ENCODE measurements at regions not wholly inside any gene's neighbourhood (a gene's known extent, or its start where the extent isn't known, plus 50 kb on each side); places are given as distances from the start of the nearest gene placed in this dataset.
"Not testable (repeated sequence)": the region's sequence is repeated elsewhere in the genome, so short reads cannot be mapped to it uniquely, and the experiment has no call there.

DNA sequence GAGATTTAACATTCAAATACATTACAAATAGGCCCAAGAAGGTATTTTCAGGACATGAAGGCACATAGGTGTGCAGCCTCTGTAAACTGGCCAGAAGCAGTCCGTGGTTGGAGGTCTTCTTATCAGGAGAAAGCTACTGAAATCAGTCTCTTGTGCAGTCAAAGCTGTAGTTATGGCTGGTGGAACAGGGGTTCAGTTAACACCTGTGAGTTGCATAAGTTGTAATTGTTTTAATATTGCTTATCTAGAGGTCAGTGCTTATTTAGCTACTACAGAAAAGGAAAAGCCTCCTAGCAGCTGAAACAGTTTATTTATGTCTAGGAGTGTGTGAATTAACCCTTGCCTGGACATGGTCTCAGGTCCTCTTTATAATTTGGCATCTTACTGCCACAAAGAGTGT, 377.6 kb upstream of the MDGA2 start:
- no peak for DNase-seq (ENCODE audit: low spot score)

GRCh38 chr14:48035836-48036235, 360.4 kb upstream of the MDGA2 start:
- DNase-seq (ENCODE audit: low spot score): no peak

GRCh38 chr14:48027115-48027514, 351.7 kb upstream of the MDGA2 start:
- no peak for DNase-seq (ENCODE audit: low spot score)

DNA sequence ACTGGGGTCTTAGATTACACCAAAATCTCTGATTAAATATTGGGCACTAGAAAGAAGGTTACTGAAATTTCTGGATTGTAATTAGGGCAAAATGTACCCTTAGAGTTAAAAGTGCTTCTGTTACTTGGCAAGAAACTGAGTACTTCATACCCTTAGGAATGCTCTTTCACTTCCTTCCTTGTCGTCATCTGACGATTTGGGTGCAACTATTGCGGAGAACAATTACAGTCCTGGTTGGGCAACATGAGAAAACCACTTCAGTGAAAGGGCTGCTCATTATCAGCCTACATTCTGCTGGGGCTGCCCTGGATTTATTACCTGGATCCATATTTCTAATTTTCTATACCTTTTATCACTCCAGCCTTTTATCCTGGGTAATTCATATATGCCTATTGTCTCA, 348.5 kb upstream of the MDGA2 start:
- DNase-seq (ENCODE audit: low spot score): no peak

DNA sequence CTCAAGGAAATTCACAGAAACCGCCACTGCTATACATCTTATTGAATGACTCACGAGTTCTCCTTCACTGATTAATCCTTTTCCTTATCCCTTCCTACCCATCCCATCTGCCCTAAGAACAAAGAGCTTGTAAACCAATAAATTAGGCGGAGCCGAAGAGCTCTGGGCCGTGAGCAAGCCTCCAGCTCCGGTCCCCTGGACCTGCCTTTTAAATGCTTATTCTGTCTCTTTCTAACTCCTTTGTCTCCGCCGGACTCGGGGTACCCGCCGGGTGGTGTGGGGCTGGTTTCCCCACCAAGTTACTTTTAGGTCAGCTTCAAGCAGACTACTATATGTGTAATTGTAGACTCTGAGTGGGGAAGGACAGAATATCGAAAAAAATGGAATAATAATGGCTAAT, 336.1 kb upstream of the MDGA2 start:
- not testable (repeated sequence) for DNase-seq (ENCODE audit: low spot score)

- no peak for DNase-seq (ENCODE audit: low spot score)
Observed at GRCh38 chr14:48008646-48009045, 333.2 kb upstream of the MDGA2 start.

GRCh38 chr14:48005986-48006385, 330.6 kb upstream of the MDGA2 start:
- DNase-seq (ENCODE audit: low spot score): no peak

DNA sequence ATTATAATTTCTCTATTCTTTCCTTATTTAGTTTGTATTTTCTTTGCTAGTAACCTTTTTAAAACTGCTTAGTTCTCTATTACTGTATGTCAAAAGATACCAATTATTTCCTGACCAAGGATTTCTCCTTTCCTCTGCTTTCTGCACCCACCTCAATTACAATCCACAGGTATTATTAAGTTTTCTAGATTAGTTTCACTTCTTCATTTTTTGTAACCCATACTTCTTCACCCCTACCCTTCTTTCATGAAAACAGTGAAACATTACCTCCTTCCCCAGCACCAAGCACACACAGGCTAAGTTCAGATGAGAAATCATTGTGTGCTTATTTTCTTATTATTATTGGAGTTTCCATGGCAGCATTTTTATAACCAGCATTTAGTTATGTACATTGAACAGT, 318.5 kb upstream of the MDGA2 start:
- DNase-seq (ENCODE audit: low spot score): no peak

DNA sequence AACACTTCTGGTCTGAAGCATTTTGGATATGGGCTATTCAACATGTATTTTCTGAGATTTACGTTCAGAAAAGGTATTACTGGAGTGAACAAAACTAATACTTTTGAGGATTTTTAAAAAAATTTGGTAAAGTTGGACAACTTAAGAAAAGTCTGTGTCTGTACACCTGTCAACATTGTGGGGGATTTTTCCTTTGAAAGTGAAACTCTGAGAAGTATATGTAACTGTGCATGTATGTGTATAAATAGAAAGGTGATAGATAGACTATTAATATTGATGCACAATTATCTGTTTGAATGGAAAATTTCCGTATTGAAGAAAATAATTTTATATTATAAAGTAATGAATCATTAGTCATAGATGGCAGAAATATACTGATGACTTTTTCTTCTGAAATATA, 312.8 kb upstream of the MDGA2 start:
- no peak for DNase-seq (ENCODE audit: low spot score)

DNA sequence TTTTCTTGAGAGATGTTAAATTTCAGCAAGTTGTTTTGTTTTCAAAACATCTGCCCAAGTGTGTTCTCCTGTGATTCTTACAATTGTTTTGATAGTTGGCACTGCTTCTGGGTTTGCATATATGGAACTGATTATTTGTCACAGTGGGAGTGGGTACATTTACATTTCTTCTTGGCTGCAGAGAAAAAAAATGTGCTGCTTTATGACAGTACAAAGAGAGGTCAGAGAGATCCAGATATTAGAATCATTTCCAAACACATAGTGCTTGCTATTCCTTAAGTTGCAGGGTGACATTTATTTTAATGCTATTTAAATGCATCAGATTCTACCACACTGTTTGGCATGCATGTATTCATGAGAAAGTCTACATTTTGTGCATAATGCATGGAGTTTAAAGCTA, 303.5 kb upstream of the MDGA2 start:
- no peak for DNase-seq (ENCODE audit: low spot score)

DNA sequence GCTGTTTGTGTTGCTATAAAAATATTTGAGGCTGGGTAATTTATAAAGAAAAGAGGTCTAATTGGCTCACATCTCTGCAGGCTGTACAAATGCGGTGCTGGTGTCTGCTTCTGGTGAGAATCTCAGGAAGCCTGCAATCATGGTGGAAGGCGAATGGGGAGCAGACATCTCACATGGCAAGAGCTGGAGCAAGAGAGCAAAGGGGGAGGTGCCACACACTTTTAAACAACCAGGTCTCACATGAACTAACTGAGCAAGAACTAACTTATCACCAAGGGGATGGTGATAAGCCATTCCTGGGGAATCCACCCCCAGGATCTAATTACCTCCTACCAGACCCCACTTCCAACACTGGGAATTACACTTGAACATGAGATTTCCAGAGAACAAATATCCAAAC, 300.7 kb upstream of the MDGA2 start:
- no peak for DNase-seq (ENCODE audit: low spot score)

GRCh38 chr14:47966076-47966810, 290.8 kb upstream of the MDGA2 start:
- no peak for DNase-seq (ENCODE audit: low spot score)

DNA sequence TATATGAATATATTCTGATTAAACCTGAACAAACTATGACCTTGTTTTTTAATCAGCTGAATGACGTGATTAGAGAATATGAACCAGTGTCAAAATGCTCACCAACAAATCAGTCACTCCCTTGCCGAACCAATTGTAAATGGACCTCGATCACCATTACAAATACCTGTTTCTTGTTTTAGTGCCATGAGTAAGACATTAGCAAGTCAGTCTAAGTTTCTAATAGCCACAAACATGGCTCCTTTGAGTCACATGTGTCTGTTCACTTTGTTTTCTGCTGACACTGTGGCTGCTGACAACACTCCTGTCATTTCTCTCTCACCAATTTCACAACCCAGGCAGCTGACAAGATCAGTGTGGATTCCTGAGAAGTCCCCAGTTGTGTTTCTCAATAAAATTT, 286.2 kb upstream of the MDGA2 start:
- DNase-seq (ENCODE audit: low spot score): no peak

DNA sequence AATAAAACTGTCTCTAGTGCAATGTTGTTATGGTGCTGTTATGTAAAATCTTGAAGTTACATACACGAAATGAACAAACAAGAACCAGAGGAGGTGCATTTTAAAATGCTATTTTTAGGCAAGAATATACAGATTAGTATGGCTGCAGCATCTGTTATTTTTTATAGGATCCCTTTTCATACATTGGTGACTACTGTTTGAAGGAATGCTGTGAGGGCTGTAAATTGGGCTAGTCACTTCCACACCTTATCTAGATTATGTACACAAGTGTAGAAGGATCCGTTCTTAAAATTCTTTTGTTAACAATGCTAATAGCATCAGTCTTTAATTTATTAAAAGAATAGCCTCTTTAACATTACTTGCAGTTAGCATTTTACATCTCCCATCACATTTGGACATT, 284.3 kb upstream of the MDGA2 start:
- no peak for DNase-seq (ENCODE audit: low spot score)

DNA sequence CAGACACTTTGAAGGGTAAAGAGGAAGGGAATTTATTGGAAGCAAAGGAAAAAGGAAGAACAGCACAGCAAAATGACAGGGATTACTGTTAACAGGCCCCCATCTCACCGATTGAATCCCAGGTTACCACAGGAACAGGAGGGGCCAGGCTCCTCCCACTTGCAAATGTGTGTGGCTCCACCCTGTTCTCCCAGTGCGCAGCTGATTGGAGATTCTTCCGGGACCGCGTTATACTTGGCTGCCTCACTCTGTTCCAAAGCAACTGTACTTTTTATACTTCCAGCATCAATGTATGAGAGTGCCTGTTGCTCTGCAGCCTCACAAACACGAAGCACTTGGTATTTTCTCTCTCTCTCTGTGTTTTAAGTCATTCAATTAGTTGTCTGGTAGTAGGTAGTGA, 273.6 kb upstream of the MDGA2 start:
- no peak for DNase-seq (ENCODE audit: low spot score)

- no peak for DNase-seq (ENCODE audit: low spot score)
Observed at GRCh38 chr14:47935332-47935731, 259.9 kb upstream of the MDGA2 start.

DNA sequence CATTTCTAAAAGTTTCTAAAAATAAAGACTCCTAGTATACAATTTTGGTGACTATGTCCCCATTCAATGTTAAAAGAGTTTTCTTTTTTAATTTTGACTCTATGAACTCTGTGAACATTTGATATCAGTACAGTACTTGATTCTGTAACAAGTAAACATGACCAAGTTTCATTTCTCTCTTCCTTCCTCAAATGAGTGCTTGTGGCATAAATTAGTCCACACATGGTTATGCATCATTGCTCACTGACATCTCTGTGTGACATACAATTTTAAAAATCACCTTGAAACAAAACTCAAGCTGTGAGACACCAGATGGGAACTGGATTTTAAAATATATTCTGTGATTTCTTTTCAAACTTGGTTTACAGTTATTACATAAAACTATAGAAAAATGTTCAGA, 253.9 kb upstream of the MDGA2 start:
- no peak for DNase-seq (ENCODE audit: low spot score)

DNA sequence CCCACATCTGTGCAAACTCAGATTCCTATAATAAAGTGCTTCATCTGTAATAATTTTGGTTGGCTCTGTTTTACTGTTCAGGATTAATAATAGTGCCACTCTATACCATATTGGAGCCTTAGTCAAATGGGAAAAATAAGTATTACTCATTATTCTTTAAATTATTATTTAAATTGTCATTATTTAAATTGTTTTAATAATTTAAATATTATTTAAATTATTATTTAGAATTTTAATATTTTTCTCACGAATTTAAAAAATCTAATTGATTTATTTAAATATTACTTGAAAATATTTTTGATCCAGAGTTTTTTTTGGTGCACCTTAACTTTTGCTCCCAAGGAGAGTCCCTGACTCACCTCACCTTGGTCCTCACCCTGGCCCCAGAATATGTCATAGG, 245.7 kb upstream of the MDGA2 start:
- no peak for DNase-seq (ENCODE audit: low spot score)

DNA sequence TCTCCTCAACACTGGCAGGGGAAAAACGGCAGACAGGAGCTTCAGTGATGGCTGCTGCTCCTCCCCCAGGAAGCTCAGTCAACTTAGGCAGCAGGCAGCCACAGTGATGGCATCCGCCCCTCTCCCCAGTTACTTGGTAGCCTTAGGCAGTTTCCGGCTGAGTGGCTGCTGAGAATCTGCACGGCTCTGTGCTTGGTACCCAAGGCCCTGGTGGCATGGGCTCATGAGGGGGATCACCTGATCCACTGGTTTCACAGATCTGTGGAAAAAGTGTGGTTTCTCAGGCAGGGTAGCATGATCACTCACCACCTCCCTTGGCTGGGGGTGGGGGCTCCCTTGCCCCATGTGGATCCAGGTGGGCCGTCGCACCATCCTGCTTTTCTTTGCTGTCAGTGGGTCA, 244.6 kb upstream of the MDGA2 start:
- no peak for DNase-seq (ENCODE audit: low spot score)

DNA sequence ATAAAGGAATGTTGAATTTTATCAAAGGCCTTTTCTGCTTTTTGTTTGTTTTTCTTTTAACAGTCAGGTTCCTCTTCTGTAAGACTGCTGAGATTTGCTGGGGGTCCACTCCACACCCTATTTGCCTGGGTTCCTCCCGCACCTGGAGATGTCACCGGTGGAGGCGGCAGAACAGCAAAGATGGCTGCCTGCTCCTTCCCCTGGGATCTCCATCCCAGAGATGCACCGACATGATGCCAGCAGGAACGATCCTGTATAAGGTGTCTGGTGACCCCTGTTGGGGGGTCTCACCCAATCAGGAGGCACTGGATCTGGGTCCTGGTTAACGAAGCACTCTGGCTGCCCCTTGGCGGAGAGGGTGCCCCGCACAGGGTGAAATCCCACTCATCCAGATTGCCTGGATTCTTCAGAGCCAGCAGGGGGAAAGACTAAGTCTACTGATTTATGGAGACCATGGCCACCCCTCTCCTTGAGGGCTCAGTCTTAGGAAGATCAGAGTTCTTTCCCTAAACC, 244.0 kb upstream of the MDGA2 start:
- DNase-seq (ENCODE audit: low spot score): no peak

- DNase-seq (ENCODE audit: low spot score): no peak
Observed at GRCh38 chr14:47917344-47917954, 242.0 kb upstream of the MDGA2 start.

DNA sequence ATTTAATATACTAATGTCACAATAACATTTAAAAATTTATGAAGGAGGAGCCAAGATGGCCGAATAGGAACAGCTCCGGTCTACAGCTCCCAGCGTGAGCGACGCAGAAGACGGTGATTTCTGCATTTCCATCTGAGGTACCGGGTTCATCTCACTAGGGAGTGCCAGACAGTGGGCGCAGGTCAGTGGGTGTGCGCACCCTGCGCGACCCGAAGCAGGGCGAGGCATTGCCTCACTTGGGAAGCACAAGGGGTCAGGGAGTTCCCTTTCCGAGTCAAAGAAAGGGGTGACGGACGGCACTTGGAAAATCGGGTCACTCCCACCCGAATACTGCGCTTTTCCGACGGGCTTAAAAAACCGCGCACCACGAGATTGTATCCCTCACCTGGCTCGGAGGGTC, 225.7 kb upstream of the MDGA2 start:
- DNase-seq (ENCODE audit: low spot score): not testable (repeated sequence)

DNA sequence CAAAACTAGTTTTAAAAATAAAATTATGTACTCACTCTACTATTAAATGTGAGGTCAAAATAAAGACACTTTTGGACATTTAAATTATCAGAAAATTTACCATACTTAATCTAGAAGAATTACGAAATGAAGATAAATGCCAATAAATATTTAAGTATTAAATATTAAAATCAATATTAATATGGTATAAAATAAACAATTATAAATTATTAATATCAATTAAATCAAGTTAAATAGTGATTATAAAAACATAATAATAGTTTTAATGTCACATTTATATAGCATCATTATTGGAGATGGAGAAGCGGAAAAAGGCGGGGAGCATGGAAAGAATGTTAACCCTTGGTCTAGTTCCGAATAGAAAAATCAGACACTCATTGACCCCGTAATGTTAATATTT, 224.3 kb upstream of the MDGA2 start:
- no peak for DNase-seq (ENCODE audit: low spot score)

- no peak for DNase-seq (ENCODE audit: low spot score)
Observed at GRCh38 chr14:47874350-47874749, 198.9 kb upstream of the MDGA2 start.

Data from mucosa of gallbladder (tissue), 1 donor.